GM18511 (cell line): ENCODE measurements at regions not wholly inside any gene's neighbourhood (a gene's known extent, or its start where the extent isn't known, plus 50 kb on each side); places are given as distances from the start of the nearest gene placed in this dataset.
"Not testable (repeated sequence)": the region's sequence is repeated elsewhere in the genome, so short reads cannot be mapped to it uniquely, and the experiment has no call there.

Experiments
- ATAC-seq: cut with Tn5 transposase; IDR thresholded peaks from one replicate; pipeline ENCODE4 v1.9.1; 2021; ENCODE audit warnings: mild to moderate bottlenecking, moderate library complexity; ENCODE audit not compliant: unreplicated experiment

DNA sequence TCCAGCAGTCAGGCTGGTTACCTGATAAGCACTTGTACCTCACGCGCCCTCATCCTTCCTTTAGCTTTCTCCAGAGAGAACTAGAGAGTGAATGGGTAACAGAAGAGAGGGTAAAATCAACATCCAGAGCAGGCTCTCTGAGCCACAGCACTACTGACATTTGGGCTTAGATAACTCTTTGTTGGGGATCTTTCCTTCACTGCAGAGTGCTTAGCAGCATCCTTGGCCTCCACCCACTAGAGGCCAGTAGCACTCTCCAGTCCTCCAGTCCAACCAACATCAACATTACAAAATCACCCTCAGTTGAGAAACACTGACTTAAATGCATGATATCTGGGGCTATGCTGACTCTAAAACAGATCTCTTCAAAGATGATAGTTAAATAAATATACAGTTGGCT lies 220.7 kb downstream of the TACR3 start:
- ATAC-seq = no peak

DNA sequence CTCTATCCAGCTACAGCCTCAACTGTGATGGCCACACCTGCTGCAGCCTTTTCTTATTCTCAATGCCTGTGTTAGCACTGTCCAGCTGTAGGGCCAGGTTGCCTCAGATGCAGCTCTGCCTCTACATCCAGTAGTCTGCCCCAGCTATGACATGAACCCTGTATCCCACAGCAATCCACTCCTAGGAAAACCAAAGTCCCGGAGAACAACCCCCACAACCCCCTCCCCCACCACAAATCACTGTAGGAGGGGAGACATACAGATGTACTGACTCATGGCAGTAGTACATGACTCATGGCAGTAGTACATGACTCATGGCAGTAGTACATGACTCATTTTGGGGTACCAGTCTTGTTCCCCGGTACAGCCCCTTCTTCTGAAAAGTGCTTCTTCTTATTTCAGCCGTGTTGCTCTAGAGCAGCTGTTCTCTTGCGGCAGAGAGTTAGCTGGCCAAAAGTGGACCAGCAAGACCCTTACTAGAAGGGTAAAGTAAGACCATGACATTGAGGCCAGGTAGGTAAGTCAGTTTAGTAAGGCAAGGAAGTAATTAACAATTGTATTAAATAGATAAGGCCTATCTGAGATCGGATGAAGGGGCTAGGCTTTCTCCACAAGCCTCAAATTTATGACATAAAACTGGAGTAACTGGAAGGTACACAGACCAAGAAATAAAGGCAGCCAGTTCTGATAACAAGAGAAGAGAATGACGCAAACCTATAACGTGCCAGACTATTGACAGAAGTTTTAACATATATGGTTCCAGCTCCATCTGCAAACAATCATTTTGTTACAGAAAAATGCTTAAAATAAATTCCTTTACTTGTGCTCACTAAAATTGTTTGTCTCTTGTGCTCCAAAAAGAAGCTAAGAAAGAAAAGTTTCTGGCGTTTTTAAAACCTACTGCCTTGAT lies 221.4 kb downstream of the TACR3 start:
- ATAC-seq = peak; percentile 89

DNA sequence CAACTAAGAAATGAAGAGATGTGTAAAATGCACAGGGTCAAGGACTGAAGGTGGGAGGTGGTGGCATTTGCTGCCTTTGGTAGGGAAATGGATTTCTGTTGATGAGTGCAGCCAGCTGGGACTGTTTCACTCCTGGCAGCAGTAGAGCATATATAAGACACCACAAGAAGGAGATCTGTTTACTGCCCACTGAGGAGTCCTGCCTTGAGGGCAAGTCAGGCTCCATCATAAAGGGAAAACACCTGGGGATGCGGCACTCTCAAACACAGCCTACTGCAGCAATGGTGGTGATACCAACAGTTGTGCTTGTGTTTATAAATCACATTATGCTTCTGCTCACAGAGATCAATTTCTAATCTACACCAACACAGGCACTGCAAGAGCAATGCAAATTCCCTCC lies 222.1 kb downstream of the TACR3 start:
- peak; percentile 49 for ATAC-seq

DNA sequence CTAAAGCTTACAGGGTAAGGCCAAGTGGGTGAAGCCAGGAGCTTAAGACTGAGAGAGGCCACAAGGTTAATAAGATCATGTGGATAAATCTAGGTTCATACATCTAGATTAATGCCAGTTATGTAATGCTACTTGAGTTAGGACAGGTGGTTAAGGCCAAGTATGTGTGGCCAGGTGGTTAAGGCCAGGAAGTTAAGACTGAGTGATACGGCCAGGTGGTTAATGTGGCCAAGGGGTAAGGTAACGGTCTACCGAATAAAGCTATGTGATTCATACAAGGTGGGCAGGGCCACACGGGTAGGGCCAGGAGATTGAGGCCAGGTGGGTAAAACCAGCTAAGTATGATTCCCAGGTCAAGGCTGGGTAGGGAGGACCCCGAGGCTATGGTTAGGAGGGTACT lies 223.0 kb downstream of the TACR3 start:
- ATAC-seq = no peak

DNA sequence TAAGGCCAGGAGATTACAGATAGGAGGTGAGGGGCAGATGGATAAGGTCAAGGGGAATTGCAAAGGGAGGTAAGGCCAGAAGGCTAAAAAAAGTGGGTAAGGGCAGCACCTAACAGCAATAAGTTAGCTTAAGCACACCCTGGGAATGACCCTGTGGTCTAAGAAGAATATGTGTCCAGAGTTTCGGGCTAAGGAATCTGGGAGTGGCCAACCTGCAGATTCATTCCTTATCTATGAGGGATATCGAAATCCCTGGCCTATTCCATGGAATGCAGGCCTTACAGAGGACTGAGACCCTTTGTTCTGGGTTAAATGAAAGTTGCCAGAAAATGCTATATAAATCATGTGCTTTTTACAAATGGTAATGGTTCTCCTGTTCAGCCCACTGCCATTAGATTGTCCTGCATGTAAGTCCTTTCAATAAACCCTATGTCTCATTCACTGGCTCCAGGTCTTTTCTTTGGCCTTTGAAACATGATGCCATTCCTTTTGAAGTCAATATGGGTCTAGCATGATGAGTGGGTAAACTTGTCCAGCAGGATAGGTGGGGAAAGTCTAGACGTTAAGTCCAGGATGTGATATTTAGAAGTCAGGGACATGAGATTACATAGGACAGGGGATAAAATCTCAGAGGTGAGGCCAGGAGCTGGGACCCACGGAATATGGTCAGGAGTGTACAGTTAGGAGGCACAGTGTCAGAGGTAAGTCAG lies 226.2 kb downstream of the TACR3 start:
- ATAC-seq = no peak

DNA sequence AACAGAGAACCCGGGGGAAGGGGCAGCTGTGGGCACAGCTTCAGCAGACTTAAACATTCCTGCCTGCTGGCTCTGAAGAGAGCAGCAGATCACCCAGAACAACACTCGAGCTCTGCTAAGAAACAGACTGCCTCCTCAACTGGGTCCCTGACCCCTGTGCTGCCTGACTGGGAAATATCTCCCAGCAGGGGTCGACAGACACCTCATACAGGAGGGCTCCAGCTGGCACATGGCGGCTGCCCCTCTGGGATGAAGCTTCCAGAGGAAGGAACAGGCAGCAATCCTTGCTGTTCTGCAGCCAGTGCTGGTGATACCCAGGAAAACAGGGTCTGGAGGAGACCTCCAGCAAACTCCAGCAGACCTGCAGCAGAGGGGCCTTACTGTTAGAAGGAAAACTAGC lies 234.5 kb downstream of the TACR3 start:
- not testable (repeated sequence) for ATAC-seq

DNA sequence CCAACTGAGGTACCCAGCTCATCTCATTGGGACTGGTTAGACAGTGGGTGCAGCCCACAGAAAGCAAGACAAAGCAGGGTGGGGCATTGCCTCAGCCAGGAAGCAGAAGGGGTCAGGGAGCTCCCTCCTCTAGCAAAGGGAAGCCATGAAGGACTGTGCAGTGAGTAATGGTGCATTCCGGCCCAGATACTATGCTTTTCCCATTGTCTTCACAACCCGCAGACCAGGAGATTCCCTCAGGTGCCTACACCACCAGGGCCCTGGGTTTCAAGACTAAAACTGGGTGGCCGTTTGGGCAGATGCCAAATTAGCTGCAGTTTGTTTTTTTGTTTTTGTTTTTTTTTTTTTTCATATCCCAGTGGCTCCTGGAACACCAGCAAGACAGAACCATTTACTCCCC lies 235.3 kb downstream of the TACR3 start:
- ATAC-seq = no peak

DNA sequence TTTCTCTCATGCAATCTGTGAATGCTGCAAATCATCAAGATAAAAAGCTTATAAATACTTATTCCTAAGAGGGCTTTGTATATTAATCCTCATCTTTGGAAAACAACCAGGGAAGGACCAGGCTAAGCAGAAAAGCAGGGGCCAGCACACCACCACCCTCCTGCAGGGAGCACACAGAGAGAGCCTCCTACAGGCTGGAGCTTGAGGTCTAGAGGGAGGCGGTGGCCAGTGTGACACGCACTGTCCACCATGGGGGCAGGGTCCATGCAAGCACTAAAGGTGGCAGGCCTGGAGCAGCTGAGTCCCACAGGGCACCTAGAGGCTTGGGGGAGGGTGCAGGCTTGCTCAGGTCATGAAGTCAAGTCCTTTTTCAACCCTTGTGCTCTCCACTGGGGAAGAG lies 236.9 kb downstream of the TACR3 start:
- ATAC-seq = no peak

DNA sequence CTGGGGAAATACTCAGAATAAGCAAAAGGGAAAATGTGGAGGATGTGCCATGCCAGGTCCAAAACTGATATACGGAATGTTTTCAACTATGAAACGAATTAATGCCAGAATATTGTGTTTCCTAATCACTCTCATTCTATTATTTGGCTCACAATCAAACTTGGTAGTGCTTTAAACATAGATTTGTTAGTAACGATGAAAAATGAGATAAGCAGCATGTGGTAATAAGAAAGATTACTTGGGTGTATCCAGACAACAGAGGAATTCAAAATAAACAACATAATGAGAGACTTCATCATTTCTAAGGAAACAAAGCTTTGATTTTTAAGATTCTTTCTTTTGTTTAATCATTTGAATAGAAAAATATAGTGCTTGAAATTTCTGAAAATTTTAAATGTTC lies 237.3 kb downstream of the TACR3 start:
- ATAC-seq = no peak

DNA sequence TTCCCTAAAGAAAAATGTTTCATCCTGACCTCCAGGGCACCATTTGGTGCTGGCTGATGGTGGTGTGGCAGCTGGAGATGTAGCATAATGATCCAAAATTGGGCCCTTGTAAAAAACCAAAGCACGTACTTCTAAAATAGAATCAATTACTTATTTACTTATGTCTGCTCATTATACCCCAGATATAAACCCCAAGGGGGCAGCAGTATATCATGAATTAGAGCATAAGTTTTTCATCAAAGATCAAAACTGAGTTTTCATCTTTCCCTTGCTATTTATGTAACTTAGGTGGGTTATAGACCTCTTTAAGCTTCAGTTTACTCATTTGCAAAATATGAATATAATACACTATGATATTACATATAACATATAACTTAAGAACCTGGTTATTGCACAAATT lies 241.1 kb downstream of the TACR3 start:
- ATAC-seq = no peak

DNA sequence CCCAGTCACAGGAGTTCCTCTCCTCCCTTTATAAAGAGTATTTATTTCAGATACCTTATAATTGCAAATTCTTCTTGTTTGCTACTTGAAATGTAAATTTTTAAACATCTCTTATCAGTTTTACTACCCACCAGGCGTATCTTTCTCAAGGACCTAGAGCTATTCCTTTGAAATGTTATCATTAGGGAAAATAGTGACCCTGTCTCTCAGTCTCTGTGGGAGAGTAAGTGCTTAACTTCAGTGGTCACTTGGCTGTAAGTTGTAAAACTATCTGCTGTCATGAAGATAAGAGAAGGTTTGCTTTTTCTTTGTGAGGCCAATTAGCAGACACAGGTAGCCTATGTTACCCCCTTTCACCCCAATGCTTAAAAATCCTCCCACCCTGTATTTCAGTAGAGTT lies 241.6 kb downstream of the TACR3 start:
- no peak for ATAC-seq

DNA sequence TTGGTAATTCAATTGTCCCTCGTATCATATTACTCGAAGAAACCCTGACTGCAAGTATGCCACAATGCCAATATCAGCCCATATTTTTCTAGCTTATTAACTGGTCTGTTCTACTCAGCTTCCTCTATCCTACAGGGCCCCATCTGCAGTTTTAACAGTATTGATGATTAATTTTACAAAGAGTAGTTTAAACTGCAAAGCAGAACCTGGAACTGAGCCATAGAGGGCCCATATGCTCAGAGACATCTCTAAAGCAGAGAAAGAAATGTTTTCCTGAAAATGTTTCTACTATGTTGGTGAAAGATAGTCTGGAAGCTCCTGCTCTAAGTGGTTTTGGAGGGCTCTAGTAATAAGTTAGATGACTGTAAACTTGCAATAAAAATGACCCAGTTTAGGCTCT lies 259.4 kb upstream of the CENPE start:
- ATAC-seq = no peak

DNA sequence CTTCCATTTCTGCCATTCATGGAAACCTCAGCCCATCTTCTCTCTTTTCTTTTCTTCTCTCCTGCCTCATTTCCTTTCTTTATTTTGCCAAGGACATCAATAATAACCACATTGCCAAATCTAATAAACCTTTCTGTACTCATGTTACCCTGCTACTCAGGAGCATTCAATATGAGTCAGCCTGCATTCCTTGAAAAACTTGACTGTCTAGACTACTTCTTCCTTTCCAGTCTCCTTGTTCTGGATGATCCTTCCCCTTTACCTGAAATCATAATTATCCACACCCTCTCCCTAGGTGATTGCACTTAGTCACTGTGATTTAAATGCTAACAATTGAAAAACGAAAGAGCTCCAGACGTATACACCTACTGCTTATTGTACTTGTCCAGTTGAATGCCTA lies 253.2 kb upstream of the CENPE start:
- ATAC-seq = no peak

DNA sequence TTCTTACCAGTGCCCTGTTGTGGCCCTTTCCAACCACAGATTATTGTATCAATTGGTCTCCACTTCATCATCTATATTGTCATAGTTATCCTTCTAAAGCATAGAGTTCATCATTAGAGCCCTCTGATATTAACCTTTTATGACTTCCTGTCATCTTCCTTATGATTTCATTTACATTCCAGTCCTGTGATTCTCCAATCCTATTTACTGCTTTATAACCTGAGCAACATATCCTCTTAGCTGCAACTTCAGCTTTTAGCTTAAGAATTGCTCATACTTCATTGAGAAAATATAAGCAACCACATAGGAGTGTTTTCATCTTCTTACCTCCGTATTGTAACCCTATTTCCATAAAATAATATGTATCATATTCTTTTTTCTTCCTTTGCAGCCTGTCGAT lies 252.6 kb upstream of the CENPE start:
- ATAC-seq = no peak

DNA sequence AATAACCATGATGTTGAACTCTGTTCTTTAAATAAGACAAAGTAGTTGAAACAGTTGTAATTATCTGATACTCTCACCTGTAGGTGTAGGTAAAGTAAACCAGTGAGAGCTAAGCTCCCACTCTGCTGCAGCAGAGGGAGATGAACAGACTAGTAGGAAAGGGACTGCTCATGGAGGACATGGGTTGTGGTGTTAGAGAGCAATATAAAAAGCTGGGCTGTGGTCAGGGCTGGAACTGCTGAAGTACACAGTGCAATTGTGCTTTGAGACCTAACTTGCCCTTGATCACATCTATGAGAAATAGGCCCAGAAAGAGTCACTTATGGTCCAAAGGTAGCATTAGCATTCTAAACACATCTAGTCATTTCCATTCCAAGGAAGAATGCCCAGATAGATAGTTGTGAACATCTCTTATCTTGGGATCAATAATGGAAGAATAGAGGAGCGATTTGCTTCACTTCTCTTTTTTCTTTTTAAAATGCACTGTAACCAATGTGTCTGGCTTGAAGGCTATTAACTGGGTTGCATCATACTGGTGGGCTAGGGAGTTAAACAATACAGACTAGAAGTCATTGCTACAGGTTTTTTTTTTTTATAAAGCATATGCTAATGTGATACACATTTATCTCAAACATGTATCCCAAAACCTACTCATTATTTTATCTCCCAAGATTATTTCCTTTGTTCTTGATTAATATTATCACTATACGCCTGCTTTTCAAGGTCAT lies 251.3 kb upstream of the CENPE start:
- no peak for ATAC-seq

DNA sequence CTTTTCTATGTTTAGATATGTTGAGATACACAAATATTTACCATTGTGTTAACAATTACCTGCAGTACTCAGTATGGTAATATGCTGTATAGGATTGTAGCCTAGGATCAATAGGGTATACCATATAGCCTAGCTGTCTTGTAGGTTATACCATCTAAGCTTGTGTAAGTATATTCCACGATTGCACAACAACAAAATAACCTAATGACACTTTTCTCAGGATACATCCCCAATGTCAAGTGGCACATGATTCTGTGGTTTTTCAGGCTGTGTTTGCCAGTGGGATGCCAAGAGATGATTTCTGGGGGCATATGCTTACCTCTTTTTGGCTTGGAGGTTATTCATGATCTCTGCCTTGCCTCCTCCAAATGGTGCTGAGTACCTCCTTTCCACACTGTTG lies 247.2 kb upstream of the CENPE start:
- ATAC-seq = no peak

DNA sequence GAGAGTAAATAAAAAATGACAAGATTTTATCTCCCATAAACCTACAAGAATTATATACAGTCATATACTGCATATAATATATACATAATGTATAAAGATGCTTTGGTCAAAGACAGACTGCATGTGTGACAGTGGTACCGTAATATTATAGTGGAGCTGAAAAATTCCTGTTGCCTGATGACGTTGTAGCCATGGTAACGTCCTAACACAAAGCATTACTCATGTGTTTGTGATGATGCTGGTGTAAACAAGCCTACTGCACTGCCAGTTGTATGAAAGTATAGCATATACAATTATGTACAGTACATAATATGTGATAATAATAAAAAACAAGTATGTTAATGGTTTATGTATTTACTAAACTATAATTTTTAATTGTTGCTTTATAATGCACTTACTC lies 245.2 kb upstream of the CENPE start:
- no peak for ATAC-seq

DNA sequence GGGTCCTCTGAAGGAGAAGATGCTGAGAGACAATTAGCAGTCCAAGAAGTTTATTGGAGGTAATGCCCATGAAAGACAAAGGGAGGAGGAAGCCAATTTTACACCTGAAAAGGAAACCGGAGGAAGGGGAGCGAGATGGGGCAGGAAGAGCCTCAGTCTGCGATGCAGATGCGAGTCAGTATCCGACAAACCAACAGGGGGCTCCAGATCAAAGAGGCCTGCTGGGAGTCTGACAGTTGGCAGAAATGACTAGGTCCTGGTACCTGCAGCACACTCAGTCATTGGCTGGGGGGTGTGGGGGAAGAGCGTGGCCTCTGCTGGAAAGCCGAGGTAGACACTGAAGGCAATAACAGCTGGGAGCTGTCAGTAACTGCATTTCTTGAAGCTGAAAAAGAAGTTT lies 231.1 kb upstream of the CENPE start:
- peak; percentile 58 for ATAC-seq

DNA sequence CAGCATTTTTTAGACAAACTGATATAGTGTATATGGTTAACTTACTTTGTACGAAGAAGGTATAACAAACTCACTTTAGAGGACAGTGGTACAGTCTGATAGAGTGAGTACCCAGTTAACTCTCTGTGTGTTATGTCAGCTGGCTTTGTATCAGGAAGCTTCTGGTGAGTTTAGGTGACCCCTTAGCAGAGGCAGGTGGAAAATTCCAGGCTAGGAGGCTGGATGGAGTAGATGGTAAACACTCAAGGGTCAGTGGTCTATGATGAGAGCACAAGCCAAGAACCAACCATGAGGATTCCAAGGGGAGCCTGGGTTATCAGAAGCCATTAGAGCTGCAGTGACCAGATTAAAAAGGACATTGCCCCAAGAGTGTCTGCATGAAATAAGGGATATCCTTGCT lies 227.3 kb upstream of the CENPE start:
- no peak for ATAC-seq

DNA sequence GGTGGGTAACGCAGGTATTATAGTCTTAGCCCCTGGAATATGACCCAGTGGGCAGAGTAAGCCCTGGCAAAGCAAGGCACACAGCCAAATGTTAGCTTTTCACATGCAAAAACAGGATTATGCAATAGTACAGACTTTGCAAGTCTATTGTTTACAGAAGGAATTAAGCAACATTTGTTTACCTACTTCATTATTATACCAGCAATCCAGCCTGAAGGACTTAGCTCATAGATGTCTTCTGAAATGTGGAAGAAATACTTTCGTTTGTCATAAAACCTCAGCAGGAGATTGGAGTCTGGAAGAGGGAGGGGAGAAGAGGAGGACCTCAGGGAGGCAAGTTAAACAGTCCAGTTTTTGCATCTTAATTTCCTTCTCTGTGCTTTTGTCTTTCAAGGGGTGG lies 226.7 kb upstream of the CENPE start:
- no peak for ATAC-seq

DNA sequence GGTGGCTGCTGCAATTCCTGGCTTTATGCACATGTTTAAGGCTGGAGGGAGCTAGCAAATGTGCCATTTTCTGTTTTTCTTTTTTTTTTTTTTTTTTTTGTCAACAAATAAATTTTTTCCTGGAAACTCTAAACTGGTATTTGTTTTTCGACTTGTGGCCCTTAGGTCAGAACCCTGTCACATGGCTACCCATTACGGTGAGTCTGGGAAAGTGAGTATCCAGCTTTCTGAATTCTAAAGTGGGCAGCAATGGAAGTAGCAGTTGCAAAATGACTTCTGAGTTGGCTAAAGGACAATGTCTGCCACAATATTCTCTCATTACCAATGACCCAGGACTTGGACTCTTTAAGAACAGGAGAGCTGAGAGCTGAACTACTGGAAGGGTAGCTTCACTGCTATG lies 225.1 kb upstream of the CENPE start:
- ATAC-seq = no peak
